GM18909 (cell line): ENCODE measurements at regions not wholly inside any gene's neighbourhood (a gene's known extent, or its start where the extent isn't known, plus 50 kb on each side); places are given as distances from the start of the nearest gene placed in this dataset.

ENCODE experiments used
- ATAC-seq: cut with Tn5 transposase; IDR thresholded peaks from one replicate; pipeline ENCODE4 v1.9.1; 2021; ENCODE audit warnings: mild to moderate bottlenecking; ENCODE audit not compliant: unreplicated experiment, poor library complexity

GRCh38 chr2:187148059-187148714 lies 299.2 kb upstream of the ZSWIM2 start:
- ATAC-seq: peak; percentile 73

- no peak for ATAC-seq
These were observed 294.6 kb upstream of the ZSWIM2 start for GRCh38 chr2:187143537-187143936.

- ATAC-seq: no peak
These were observed 290.5 kb upstream of the ZSWIM2 start for GRCh38 chr2:187139469-187139868.

GRCh38 chr2:187138265-187138664 lies 289.3 kb upstream of the ZSWIM2 start:
- peak; percentile 67 for ATAC-seq

DNA sequence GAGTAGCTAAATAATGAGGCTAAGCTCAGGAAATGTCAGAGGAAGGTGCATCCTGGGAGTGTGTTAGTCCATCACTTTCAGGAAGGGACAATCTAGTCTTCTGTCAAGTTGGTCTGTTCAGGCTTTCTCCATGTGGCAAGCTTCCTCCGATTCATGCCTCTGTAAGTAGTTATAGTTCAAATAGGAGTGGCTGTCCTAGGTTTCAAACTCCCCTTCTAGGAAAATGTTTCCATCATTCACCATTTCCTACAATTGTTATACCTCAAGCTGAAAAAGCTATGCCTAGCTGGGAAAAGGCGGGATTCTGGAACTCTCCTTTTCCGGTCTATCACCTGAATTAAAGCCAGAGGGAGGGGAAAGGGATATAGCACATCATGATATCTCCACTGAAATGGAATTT lies 287.7 kb upstream of the ZSWIM2 start:
- ATAC-seq: no peak

DNA sequence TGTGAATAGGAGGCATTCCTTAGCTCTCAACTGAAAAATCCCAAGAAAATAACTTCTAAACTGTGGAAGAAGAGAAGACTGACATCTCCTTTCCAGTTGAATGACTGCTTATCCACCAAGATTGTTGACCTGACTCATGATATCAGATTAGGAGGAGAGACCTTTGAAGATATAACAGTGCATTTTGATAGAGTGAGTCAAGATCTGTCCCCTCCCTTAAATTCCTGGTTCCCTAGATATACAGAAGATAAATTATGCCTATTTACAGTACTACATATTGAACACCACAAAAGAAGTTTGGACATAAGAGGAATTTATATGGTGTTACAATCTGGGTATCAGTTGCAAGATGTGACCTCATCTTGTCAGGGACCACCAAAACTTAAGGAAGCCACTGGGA lies 285.3 kb upstream of the ZSWIM2 start:
- ATAC-seq: no peak

DNA sequence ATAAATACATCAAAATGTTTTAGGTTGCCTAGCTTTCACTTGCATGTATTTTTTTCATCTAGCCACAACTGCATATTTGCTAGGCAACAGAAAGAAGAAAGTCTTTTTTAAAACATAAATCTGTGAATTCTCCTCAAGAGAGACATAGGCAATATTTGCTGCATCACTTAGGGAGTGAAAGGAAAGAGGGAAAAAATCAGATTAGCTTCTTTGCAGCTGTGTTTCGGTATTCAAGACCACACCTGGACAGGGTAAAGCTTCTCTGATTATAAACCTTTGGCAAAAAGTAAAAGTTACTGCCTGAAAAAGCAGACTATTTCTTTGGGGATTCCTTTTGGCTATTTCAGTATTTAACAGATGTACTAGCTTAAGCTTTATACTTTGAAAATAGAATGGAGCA lies 280.9 kb upstream of the ZSWIM2 start:
- no peak for ATAC-seq

DNA sequence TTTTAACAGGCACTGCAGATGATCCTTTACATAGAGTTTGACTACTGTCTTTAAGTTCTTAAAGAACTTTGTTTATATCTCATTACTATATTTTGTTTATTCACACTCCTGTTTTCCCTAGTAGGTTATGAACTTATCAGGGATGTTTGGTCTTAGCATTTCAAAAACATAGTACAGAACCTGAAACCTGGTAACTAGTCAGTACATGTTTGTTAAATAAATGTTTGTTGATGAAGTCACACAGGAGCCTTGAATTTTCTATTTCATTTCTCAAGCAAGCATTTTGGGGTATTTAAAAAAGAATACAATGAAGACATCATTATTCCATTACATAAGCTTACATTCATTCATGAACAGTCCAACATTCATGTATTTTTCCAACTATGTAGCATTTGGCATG lies 280.3 kb upstream of the ZSWIM2 start:
- no peak for ATAC-seq

DNA sequence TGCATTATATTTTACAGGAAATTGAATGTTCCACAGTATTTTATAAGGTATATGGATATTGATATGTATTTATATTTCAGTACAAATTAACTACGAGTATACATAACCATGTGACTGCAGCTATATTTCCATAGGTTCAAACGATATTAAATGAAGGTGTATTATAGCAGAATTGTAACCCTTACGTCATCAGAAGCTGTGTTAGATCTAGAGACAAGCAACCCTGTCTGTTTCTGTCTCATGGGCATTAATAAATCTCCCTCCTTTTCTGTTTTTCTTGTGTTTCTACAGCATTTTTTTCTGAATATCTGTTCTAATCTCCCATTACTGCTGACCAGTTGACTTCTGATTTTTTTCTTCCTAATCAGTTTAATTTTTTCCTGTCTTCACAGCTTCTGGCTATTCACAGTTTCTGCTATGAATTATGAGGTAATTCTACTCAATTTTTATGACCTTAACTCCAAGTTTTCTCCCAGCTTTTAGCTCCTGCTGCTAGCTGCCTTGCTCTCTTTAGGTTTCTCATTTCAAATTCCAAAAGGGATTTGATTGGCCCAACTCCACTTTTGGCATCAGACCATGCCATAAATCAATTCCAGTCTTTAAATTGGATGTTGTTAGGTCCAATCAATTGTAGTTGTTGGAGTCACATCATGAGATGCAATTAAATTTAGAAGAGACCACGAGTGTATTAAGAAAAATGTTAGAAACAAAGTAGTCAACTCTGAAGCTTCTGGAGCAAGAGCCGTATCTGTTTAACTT lies 277.5 kb upstream of the ZSWIM2 start:
- no peak for ATAC-seq

DNA sequence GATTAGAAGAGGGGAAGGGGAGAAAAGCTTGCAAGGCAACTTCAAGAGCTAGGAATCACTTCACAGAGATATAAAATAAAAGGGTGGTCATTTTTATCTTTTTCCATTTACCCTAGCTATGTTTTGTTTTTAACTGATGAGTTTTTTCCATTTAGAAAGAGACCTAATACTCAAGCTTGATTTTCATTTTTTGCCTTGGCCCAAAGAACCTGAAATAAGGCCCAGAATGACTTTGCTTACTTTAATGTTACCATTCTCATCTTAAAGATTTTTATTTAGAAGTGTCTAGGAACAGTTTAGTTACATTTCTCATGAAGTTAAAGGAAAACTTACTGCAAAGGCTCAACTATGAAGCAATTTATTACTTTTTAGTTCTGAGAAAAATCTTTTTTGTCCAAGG lies 276.3 kb upstream of the ZSWIM2 start:
- ATAC-seq: no peak

DNA sequence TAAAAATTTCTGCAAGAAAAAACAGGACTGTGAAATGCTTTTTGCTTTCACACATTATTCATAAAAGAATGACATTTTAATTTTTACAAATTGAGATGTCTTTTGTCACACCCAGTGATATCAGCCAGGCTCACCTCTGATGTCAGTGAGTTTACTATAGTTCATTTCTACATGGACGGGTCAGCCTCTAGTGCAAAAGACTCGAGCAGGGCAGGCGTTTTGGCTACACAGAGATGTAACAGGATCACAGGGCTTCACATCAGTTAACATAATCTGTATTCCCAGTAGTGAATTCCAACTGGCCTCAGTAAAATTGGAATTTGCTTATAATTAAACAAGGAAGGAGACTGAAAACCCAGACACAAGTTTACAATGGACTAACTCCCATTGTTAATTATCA lies 275.6 kb upstream of the ZSWIM2 start:
- no peak for ATAC-seq

DNA sequence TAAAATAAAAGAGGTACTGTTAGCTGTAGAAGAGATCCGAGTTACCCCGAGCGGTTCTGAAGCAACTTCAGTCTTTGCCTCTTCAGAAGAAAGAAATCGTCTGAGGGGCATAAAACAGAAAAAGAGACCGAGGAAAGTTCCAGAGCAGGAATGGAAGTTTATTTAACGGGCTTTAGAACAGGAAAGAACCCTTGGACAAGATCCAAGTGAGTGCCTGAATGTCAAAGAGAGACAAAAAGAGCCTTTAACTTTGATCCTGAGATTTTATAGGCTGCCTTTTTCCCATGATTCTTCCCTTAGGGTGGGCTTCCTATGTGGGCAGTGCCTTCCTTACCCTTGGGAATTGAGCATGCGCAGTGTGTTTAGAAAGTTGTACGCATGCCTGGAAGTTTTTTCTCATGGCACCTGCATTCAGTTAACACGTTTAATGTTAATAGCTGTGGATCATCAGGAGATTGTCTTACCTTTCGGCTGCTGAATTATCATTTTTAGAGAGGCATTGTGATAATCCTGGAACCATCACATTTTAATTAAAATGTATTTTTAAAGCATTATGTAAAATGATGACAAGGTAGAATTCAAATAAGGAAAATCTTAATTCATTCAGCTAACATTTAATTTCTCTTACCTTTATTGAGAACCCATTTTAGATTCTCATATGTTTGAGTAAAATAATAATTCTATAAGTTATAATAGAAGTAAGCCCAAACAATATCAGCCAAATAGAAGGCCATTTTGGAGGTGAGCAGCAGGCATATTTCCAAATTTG lies 269.5 kb upstream of the ZSWIM2 start:
- no peak for ATAC-seq

GRCh38 chr2:187117483-187117882 lies 268.5 kb upstream of the ZSWIM2 start:
- ATAC-seq: no peak

- no peak for ATAC-seq
These were observed 266.7 kb upstream of the ZSWIM2 start for GRCh38 chr2:187115627-187116026.

DNA sequence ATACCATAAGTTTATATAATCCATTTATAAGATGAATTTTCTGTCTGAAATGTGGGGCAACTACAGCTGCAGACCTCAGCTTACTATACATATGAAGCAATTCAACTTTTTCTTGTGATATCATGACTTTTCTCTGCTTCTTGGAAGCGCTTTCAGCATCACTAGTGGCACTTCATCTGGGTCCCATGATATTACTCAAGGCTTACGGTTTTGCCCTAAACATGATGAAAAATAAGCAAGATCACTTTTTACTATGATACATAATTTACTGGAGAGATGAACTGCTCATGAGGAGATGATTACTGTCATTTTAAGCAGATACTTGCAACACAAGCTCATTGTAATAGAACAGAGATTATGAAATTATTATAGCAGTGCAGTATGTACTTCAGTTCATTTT lies 258.0 kb upstream of the ZSWIM2 start:
- ATAC-seq: no peak

DNA sequence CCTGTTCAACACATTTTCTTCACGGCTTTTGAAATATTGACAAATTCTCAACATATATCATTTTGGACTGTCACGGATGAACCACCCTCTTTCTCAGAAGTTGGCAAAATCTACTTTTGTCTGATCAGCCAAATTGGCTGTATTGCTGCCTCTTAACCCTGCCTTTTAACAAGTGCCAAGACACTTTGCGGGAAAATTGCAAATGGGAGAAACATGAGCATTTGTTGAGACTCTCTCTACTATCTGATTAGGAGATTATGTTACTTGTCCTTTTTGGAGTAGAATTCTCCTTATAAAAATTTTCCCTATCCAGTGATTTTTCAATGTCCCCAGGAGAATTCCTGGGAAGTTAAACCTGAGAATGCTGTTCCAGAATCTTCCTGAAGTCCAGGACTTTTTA lies 256.2 kb upstream of the ZSWIM2 start:
- no peak for ATAC-seq

DNA sequence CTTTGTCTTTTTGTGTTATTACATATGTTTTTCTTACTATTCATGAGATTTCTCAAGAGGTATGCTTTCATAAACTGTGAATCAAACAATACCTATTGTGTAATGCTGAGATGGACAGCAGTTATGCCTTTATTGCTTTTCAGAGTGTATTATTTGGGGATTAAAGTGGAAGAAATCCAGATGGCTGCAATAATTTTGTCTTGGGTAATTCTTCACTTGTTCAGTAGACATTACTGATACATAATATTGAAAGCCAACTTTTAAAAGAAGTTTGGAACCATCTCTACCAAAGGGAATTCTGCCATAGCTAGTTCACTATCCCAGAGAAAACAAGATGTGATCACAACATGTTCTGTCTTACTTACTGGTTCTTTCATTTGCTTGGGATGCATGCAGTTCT lies 253.4 kb upstream of the ZSWIM2 start:
- ATAC-seq: no peak

- no peak for ATAC-seq
These were observed 249.2 kb upstream of the ZSWIM2 start for GRCh38 chr2:187098154-187098553.

GRCh38 chr2:187093771-187094412 lies 244.9 kb upstream of the ZSWIM2 start:
- ATAC-seq: no peak

- no peak for ATAC-seq
These were observed 242.7 kb upstream of the ZSWIM2 start for GRCh38 chr2:187091664-187092063.

- ATAC-seq: no peak
These were observed 235.6 kb upstream of the ZSWIM2 start for GRCh38 chr2:187084524-187084923.
